SHP77 (cell line): ENCODE measurements at regions not wholly inside any gene's neighbourhood (a gene's known extent, or its start where the extent isn't known, plus 50 kb on each side); places are given as distances from the start of the nearest gene placed in this dataset.
A peak's percentile ranks its signal among the peaks of the same experiment; 100 is the strongest.
"Not testable (repeated sequence)": the region's sequence is repeated elsewhere in the genome, so short reads cannot be mapped to it uniquely, and the experiment has no call there.

Source experiments
- DNase-seq, 2 experiments: peaks; one replicate each; lab custom pipeline; 2025; lab: John Stamatoyannopoulos, UW

DNA sequence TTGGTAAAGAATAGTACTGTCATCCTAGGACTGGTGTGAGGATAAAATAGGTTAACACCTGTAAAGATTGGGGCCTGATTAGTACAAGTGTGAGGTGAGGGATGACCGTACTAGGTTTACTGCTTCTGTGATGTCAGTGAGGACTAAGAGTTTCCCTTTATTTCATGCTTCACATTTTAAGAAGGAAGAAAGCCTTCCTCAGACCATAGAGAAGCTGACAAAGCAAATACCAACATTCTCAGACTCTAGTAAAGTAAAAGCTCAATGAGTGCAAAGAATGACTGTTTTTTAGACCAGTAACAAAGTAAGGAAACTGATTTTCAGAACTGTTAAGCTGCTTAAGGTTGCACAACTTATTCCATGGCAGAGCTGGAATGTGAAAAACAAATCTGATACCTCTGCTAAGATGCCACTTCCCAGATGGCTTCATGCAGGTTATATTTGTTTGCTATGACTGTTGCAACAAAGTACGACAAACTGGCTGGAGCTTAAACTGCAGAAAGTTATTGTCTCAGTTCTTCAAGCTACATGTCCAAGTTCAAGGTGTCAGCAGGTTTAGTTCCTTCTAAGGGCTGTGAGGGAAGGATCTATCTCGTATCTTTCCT is 354.9 kb downstream of the RSL24D1 start:
- DNase-seq = no peak

GRCh38 chr15:54840621-54841398 is 355.9 kb downstream of the RSL24D1 start:
- DNase-seq = no peak

DNA sequence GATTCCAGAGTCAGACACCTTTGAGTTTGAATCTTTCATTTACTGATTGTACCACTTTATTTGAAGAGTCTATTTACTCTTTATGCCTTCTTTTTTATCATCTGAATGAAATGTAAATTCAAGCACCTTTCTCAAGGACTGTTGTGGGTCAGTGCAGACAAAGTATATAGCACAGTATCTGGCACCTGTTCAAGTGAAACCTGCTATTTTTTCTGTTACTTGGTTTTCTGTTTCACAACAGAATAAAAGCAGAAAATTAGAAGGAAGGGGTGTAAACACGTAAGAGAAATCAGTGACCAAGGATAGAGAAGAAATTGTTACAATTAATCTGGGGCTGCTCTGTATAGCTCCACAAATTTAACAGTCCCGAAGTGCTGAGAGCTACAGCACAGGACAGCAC is 357.4 kb downstream of the RSL24D1 start:
- DNase-seq = no peak

DNA sequence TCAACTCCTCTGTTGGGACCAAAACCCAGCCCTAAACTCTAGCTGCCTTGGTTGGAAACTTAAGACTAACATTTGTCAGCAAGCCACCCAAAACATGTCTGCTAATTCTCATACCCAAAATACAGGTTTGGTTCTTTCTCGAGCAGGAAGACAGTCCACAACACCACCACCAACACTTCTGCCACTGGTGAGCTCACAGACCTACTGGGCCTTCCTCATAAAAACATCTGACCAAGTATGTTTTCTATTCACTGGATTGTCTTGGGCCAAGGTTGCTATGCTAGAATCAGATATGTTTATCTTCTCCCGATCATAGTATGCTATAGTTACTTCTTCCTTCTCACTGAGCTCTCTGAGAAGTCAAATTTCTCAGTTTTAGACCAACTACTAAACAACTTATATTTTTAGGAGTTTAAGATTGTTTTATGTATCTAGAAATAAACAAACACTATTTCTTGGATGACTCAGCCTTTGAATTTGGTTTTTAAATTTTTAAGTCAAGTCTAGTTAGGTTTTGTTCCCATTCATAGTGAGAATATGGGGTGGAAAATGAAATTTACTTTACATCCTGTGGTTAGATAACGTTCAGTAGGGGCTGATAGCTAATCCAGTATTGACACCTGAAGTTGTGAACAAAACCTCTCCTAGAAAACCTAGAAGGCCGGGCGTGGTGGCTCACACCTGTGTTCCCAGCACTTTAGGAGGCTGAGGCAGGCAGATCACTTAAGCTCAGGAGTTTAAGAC is 360.5 kb downstream of the RSL24D1 start:
- DNase-seq = no peak

GRCh38 chr15:54829821-54830220 is 366.9 kb downstream of the RSL24D1 start:
- no peak for DNase-seq

- no peak for DNase-seq
Measured at GRCh38 chr15:54820811-54821210, 375.9 kb downstream of the RSL24D1 start.

GRCh38 chr15:54820098-54820497 is 376.6 kb downstream of the RSL24D1 start:
- no peak for DNase-seq

GRCh38 chr15:54816401-54816800 is 380.3 kb downstream of the RSL24D1 start:
- no peak for DNase-seq

DNA sequence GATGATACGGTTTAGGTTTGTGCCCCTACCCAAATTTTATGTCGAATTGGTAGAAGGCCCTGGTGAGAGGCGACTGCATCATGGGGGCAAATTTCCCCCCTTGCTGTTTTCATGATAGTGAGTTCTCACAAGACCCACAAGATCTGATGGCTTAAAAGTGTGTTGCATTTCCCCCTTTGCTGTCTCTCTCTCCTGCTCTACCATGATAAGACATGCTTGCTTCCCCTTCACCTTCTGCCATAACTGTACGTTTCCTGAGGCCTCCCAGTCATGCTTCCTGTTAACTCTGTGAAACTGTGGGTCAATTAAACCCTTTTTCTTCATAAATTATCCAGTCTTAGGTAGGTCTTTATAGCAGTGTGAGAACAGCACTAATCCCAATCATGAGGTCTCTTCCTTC is 381.2 kb downstream of the RSL24D1 start:
- no peak for DNase-seq

DNA sequence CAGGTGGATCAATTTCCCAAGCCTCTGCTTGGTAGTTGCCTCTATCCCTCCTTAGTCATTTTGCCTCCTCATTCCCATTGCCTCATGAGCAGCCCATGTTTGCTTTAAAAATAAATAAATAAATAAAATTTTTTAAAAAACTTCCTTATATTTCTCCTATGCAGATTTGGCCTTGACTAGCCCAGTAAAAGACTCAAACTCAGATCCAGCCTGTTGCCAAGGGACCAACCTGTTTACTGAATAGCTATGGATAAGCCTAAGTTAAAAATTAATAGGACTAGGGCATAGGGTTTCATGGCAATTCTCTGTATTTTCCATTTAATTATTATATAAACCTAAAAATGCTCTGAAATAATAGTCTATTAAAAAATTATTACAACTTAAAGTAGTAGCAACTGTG is 384.4 kb downstream of the RSL24D1 start:
- no peak for DNase-seq

DNA sequence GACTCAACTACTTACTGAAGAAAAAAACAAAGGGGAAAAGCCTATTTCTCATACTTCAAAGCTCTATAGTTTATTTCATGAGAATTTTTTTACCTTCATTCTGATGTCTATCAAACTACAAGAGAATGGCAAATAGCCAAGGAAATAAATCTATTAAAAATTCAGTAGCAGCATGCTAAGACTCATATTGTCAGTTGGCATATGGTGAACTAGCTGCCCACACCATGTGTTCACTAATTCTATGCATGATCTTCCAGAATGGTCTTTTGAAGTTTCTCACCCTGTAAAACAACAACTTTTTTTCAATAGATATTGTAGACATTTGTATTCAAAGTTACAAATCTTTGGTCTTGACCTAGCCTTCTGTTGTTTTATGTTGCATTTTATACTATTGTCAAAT is 386.2 kb downstream of the RSL24D1 start:
- no peak for DNase-seq

GRCh38 chr15:54810031-54810430 is 386.7 kb downstream of the RSL24D1 start:
- no peak for DNase-seq

GRCh38 chr15:54808321-54808720 is 388.4 kb downstream of the RSL24D1 start:
- no peak for DNase-seq

- no peak for DNase-seq
Measured at GRCh38 chr15:54803987-54804386, 392.8 kb downstream of the RSL24D1 start.

DNA sequence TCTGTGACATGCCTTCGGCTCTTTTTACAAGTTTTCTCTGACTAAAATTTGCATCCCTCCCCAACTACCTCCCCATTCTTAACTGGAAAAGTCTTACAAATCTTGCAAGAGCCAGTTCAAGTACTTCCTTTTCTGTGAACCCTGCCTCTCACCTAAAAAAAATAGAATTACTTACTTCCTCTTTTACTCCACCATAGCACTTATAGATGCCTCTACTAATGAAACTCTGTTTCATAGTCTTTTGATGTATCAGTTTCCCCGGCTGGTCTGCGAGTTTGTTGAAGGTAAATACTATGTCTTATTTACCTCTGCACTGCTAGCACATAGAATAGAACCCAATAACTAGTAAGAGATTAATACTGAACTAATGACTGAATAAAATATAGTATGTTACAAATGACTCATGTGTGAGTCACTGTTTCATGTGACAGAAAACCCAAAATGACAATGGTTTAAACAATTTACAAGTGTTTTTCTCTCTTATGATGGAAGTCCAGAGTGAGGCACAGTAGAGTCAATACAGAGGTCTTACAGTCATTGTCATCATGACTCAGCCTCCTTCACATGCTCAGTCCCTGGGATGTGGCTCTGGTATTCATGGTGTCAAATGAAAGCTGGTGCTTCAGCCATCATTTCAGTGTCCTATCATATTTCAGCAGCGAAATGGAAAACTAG is 393.5 kb downstream of the RSL24D1 start:
- no peak for DNase-seq

GRCh38 chr15:54792526-54792925 is 404.2 kb downstream of the RSL24D1 start:
- no peak for DNase-seq

DNA sequence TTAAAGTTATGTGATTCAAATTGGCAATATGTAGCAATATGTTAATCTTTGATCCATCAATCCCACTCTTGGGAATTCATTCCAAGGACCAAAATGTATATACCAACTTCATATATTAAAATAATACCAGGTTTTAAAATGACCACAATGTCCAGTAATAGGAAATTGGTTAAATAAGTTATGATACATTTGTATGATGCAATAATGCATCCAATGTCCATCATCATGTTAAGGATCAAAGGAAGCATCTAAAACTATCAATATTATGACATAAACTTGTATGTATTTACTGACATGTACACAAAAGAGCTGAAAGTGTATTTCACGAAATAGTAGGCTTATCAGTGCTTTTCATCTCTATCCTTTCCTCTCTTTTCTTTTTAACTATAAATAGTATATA is 406.0 kb downstream of the RSL24D1 start:
- no peak for DNase-seq

DNA sequence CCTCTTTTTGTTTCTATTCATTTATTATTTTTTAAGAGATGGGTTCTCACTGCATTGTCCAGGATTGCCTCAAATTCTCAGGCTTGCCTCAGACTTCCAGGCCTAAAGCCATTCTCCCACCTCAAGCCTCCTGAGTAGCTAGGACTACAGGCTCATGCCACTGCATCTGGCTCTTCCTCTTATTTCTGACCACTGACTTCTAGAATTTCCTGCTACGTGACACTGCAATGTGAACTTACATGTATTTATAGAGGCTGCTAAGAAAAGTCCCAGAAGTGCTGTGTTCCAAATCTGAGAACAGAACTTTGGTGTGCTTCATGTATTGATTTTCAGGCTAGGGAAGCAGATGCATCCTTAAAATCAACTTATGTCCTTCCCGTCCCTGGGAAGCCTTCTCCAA is 407.4 kb downstream of the RSL24D1 start:
- no peak for DNase-seq

DNA sequence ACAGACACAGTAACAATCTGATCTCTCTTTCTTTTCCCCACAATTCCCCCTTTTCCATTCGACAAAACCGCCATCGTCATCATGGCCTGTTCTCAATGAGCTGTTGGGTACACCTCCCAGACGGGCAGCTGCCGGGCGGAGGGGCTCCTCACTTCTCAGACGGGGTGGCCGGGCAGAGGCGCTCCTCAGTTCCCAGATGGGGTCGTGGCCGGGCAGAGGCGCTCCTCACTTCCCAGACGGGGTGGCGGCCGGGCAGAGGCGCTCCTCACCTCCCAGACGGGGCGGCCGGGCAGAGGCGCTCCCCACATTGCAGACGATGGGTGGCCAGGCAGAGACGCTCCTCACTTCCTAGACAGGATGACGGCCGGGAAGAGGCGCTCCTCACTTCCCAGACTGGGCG is 415.5 kb downstream of the RSL24D1 start:
- DNase-seq = not testable (repeated sequence)

- DNase-seq = no peak
Measured at GRCh38 chr15:54779271-54779670, 417.5 kb downstream of the RSL24D1 start.

DNA sequence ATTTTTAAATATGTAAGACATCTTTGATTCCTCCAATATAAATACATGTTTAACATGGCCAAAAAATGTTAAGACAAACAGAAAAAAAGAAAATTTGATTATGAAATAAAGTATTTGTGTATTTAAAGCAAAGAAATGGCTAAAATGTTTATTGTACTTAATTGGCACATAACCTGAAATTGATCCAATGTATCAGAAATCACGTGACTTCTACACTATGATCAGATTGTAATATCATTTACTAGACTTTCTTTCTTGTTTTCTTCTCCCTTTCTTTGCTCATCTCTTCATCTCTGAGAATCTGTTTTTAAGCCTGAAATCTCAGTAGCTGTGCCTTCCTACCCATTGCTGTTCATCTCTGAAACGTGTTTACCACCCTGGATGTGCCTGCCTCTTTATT is 420.3 kb downstream of the RSL24D1 start:
- no peak for DNase-seq

- no peak for DNase-seq
Measured at GRCh38 chr15:54772663-54773062, 424.1 kb downstream of the RSL24D1 start.

GRCh38 chr15:54749461-54749860 is 447.3 kb downstream of the RSL24D1 start:
- peak; percentile 36 for DNase-seq
